K562 (cell line): ENCODE measurements at regions not wholly inside any gene's neighbourhood (a gene's known extent, or its start where the extent isn't known, plus 50 kb on each side); places are given as distances from the start of the nearest gene placed in this dataset.

ENCODE experiments used
- ATAC-seq: fragments of 200-7000 bp; cut with Tn5 transposase; 3 replicates; pipeline ENCODE4 v1.9.1; 2020; ENCODE audit warnings: moderate library complexity
- BruUV-seq: library from RNA; stranded (reverse); fragments of 400-500 nt; replicated peaks from 2 replicates; lab custom pipeline; 2021; lab: Mats Ljungman, UMichigan
- CTCF ChIA-PET: fragments of 300-600 bp; formaldehyde crosslinking; extraction: SDS; loops from one replicate; lab custom pipeline; 2021; ENCODE audit warnings: low intra/inter-chr PET ratio; lab: Yijun Ruan, JAX
- POLR2A ChIA-PET: fragments of 300-600, 350-650 bp; sonication (Branson Sonifier 250); formaldehyde crosslinking; extraction: SDS; loops from one replicate; lab custom pipeline; 2021; ENCODE audit warnings: antibody characterized with exemption, inconsistent platforms; lab: Yijun Ruan, JAX
- DNase-seq, 4 experiments: peaks; one replicate each; pipeline versions ENCODE4 v3.0.0 to v3.0.0-alpha.2; 2011 to 2018; ENCODE audit warnings: low spot score in 3 of 4, mixed read lengths in 3 of 4; ENCODE audit errors: extremely low read depth in 1 of 4
- FAIRE-seq: peaks from 2 replicates; lab custom pipeline; 2011; peaks lifted over from hg19 to GRCh38; lab: Jason Lieb, UNC
- H2AFZ ChIP-seq: 2 replicates; pipeline ENCODE4 v1.6.0; 2011; ENCODE audit warnings: low read depth, low read length, control low read depth, inconsistent platforms
- H3K27ac ChIP-seq: fragments of 200-600 bp; 3 replicates; pipeline ENCODE4 v1.8.0; 2011; ENCODE audit warnings: low read depth, mild to moderate bottlenecking, control low read depth, inconsistent platforms, low read length, moderate library complexity, mixed read lengths; ENCODE audit errors: extremely low read depth
- H3K27me3 ChIP-seq, 2 experiments: fragments of 300-600 bp in 1 of 2; 2 replicates in 1 of 2; 3 replicates in 1 of 2; pipeline versions ENCODE4 v1.6.0 to v1.8.0; 2011; ENCODE audit warnings: inconsistent platforms in 2 of 2, low read length in 2 of 2, mild to moderate bottlenecking in 1 of 2, mixed read lengths in 1 of 2, moderate library complexity in 1 of 2; ENCODE audit not compliant: control insufficient read depth in 2 of 2, insufficient read depth in 2 of 2
- H3K36me3 ChIP-seq: fragments of 300-600 bp; 3 replicates; pipeline ENCODE4 v1.8.0; 2011; ENCODE audit warnings: mild to moderate bottlenecking, low read length, inconsistent platforms; ENCODE audit not compliant: control insufficient read depth, insufficient read depth
- H3K4me1 ChIP-seq, 2 experiments: fragments of 200-600 bp in 1 of 2; replicated peaks in 1 of 2; 2 replicates in 1 of 2; 3 replicates in 1 of 2; pipeline versions ENCODE4 v1.5.1 to v1.8.0; 2011; ENCODE audit warnings: inconsistent platforms in 2 of 2, low read length in 2 of 2, mild to moderate bottlenecking in 1 of 2, mixed read lengths in 1 of 2, moderate library complexity in 1 of 2; ENCODE audit not compliant: control insufficient read depth in 2 of 2, insufficient read depth in 2 of 2
- H3K4me2 ChIP-seq: 2 replicates; pipeline ENCODE4 v1.6.1; 2011; ENCODE audit warnings: low read length, control low read depth, inconsistent platforms, mixed read lengths; ENCODE audit not compliant: insufficient read depth
- H3K4me3 ChIP-seq: fragments of 200-600 bp; sonication (generic), shearing (Covaris generic); 2 replicates; pipeline ENCODE4 v1.5.1; 2016; ENCODE audit warnings: control low read depth, inconsistent platforms
- H3K79me2 ChIP-seq: fragments of 200-600 bp; 3 replicates; pipeline ENCODE4 v1.8.0; 2011; ENCODE audit warnings: low read length, inconsistent platforms; ENCODE audit not compliant: control insufficient read depth, insufficient read depth
- H3K9ac ChIP-seq, 2 experiments: 2 replicates each; pipeline versions ENCODE4 v1.6.0 to v1.6.1; 2011; ENCODE audit warnings: low read depth in 2 of 2, low read length in 2 of 2, control low read depth in 1 of 2, inconsistent platforms in 1 of 2, mild to moderate bottlenecking in 1 of 2, mixed read lengths in 1 of 2; ENCODE audit not compliant: insufficient read depth in 1 of 2
- H3K9me1 ChIP-seq: one replicate; pipeline ENCODE4 v1.6.0; 2011; ENCODE audit warnings: inconsistent platforms, mild to moderate bottlenecking, low read length, moderate library complexity; ENCODE audit not compliant: control insufficient read depth, insufficient read depth
- H3K9me3 ChIP-seq: replicated peaks from 2 replicates; pipeline ENCODE4 v1.5.1; 2011; ENCODE audit warnings: low read depth, low read length, inconsistent platforms; ENCODE audit not compliant: control insufficient read depth, insufficient read depth
- H4K20me1 ChIP-seq: replicated peaks from 2 replicates; pipeline ENCODE4 v1.6.1; 2011; ENCODE audit warnings: low read length, inconsistent platforms, mixed read lengths; ENCODE audit not compliant: control insufficient read depth, insufficient read depth
- BCL6 ChIP-seq: fragments of 250-450 bp; sonication (Bioruptor Pico); IDR thresholded peaks from 2 replicates; pipeline ENCODE4 v1.4.0; 2020
- CAMTA2 ChIP-seq: fragments of 250-450 bp; sonication (Bioruptor Pico); conservative IDR thresholded peaks from 2 replicates; pipeline ENCODE4 v1.5.1; 2022
- CEBPZ ChIP-seq: fragments of 150-350 bp; IDR thresholded peaks from 2 replicates; pipeline ENCODE4 v1.6.1; 2014; ENCODE audit warnings: low read depth, mild to moderate bottlenecking, low read length, borderline replicate concordance
- E2F5 ChIP-seq: sonication (generic); formaldehyde crosslinking; IDR thresholded peaks from 2 replicates; pipeline ENCODE4 v1.8.0; 2022; ENCODE audit warnings: mild to moderate bottlenecking, missing genetic modification reagents
- GABPB1 ChIP-seq: sonication (generic); formaldehyde crosslinking; IDR thresholded peaks from 2 replicates; pipeline ENCODE4 v1.8.0; 2022; ENCODE audit warnings: mild to moderate bottlenecking, missing genetic modification reagents
- JUN ChIP-seq, 2 experiments: sonication (generic) in 1 of 2; formaldehyde crosslinking in 1 of 2; IDR thresholded peaks; 2 replicates each; pipeline versions ENCODE4 v1.6.1 to v1.8.0; 2012 to 2022; ENCODE audit warnings: borderline replicate concordance in 2 of 2, mild to moderate bottlenecking in 2 of 2, improper control_type of control experiment in 1 of 2, low read depth in 1 of 2, low read length in 1 of 2, missing genetic modification reagents in 1 of 2
- MBD1 ChIP-seq: fragments of 250-450 bp; sonication (Bioruptor Pico); IDR thresholded peaks from 2 replicates; pipeline ENCODE4 v1.8.0; 2022; ENCODE audit warnings: inconsistent platforms
- MTF1 ChIP-seq: fragments of 250-450 bp; sonication (Bioruptor Pico); IDR thresholded peaks from 2 replicates; pipeline ENCODE4 v1.9.0; 2021; ENCODE audit warnings: moderate library complexity, mild to moderate bottlenecking, inconsistent platforms, borderline replicate concordance
- POLR2B ChIP-seq: fragments of 450-650 bp; IDR thresholded peaks from 2 replicates; pipeline ENCODE4 v1.6.1; 2018; ENCODE audit warnings: low read depth; ENCODE audit not compliant: partially characterized antibody
- RBM14 ChIP-seq: fragments of 200-400 bp; formaldehyde crosslinking; IDR thresholded peaks from 2 replicates; pipeline ENCODE4 v1.6.1; 2018; ENCODE audit warnings: low read depth, mild to moderate bottlenecking, low read length, moderate library complexity, borderline replicate concordance; ENCODE audit not compliant: insufficient read depth
- SFPQ ChIP-seq: fragments of 200-400 bp; formaldehyde crosslinking; IDR thresholded peaks from 2 replicates; pipeline ENCODE4 v1.6.1; 2017; ENCODE audit warnings: mild to moderate bottlenecking, low read depth, low read length, moderate library complexity
- TCF3 ChIP-seq: sonication (generic); formaldehyde crosslinking; IDR thresholded peaks from 2 replicates; pipeline ENCODE4 v1.4.0; 2020; ENCODE audit warnings: mild to moderate bottlenecking, missing genetic modification reagents
- TSC22D4 ChIP-seq: fragments of 450-650 bp; IDR thresholded peaks from 2 replicates; pipeline ENCODE4 v1.6.1; 2016; ENCODE audit warnings: missing genetic modification characterization, missing biosample characterization, control low read depth
- ZNF699 ChIP-seq: fragments of 250-450 bp; sonication (Bioruptor Pico); IDR thresholded peaks from 2 replicates; pipeline ENCODE4 v1.8.0; 2021; ENCODE audit warnings: mild to moderate bottlenecking, moderate library complexity; ENCODE audit not compliant: insufficient replicate concordance
- ZNF75A ChIP-seq: fragments of 450-650 bp; formaldehyde crosslinking; IDR thresholded peaks from 2 replicates; pipeline ENCODE4 v1.4.0; 2020; ENCODE audit warnings: mild to moderate bottlenecking
- WGBS: fragments of 100-300 bp; shearing (Covaris generic); methylation state at CpG from one replicate; pipeline ENCODE4 v1.1.6; 2016; ENCODE audit warnings: low coverage, mixed read lengths; ENCODE audit not compliant: insufficient coverage; ENCODE audit errors: missing lambda C conversion rate; 5-methylcytosine and 5-hydroxymethylcytosine counted together
- in situ Hi-C: fragments of 300-500 bp; cut with MboI; formaldehyde crosslinking; loops from 4 replicates; pipeline ENCODE4 v1.15.0; 2018; ENCODE audit warnings: inconsistent platforms, mixed read lengths
- intact Hi-C: fragments of 100-400 bp; cut with micrococcal nuclease; formaldehyde crosslinking; loops from 2 replicates; pipeline ENCODE4 v1.14.2; 2022

- BruUV-seq = no TSS peak
- H3K9ac ChIP-seq = no peak overlapping the region
- no peak overlapping the region for H2AFZ ChIP-seq
- H3K27ac ChIP-seq = no peak overlapping the region
- intact Hi-C loops (no loop called here), in situ Hi-C loops (no loop called here)
- FAIRE-seq (no peak), ATAC-seq (no peak), DNase-seq (no peak)
- no peaks in the 10 kb centered on the region; a peak in 1 of 5 replicates for H3K27me3 ChIP-seq
- WGBS = 70% methylated on average over 2 of the region's 2 CpGs
- H3K9me3 ChIP-seq = no peaks in the 10 kb centered on the region
- CTCF ChIA-PET = no interaction called here
- H3K79me2 ChIP-seq = no peaks in the 10 kb centered on the region
- POLR2A ChIA-PET = no interaction called here
- no peak overlapping the region for H3K4me3 ChIP-seq
- no peak overlapping the region for H3K4me2 ChIP-seq
- no peaks in the 10 kb centered on the region for H3K9me1 ChIP-seq
- H3K4me1 ChIP-seq = peaks cover 11 to 37% of the 10 kb centered on the region in 2 experiments
- H3K36me3 ChIP-seq = no peaks in the 10 kb centered on the region
- H4K20me1 ChIP-seq = no peaks in the 10 kb centered on the region
- no peak for TF ChIP-seq RBM14
- TF ChIP-seq TCF3 (CRISPR knock-in tag) = no peak
- TF ChIP-seq CEBPZ = no peak
- no peak for TF ChIP-seq ZNF699
- TF ChIP-seq MTF1 (CRISPR knock-in tag) = no peak
- no peak for TF ChIP-seq ZNF75A
- TF ChIP-seq BCL6 (CRISPR knock-in tag) = no peak
- no peak for TF ChIP-seq POLR2B
- TF ChIP-seq JUN (IDR thresholded peaks at IDR 0.05; ENCODE audit: borderline replicate concordance, low read depth, low read length) = no peak
- no peak for TF ChIP-seq JUN (CRISPR knock-in tag; IDR thresholded peaks at IDR 0.05; ENCODE audit: borderline replicate concordance)
- TF ChIP-seq CAMTA2 (CRISPR knock-in tag) = no peak
- no peak for TF ChIP-seq GABPB1
- TF ChIP-seq TSC22D4 (tag) = no peak
- no peak for TF ChIP-seq E2F5
- TF ChIP-seq SFPQ = no peak
- no peak for TF ChIP-seq MBD1 (CRISPR knock-in tag)
Observed at GRCh38 chr3:72453706-72454105, 394.5 kb downstream of the SHQ1 start.
